A673 (cell line): ENCODE measurements at regions not wholly inside any gene's neighbourhood (a gene's known extent, or its start where the extent isn't known, plus 50 kb on each side); places are given as distances from the start of the nearest gene placed in this dataset.

Experiments
- BruUV-seq: library from RNA; stranded (reverse); fragments of 400-500 nt; replicated peaks from 2 replicates; lab custom pipeline; 2021; lab: Mats Ljungman, UMichigan
- CTCF ChIA-PET: fragments of 300-600 bp; sonication (Branson Sonifier 250); formaldehyde crosslinking; loops from one replicate; lab custom pipeline; 2022; ENCODE audit warnings: antibody characterized with exemption; lab: Charles Lee
- POLR2A ChIA-PET: fragments of 300-600 bp; sonication (Branson Sonifier 250); formaldehyde crosslinking; loops from one replicate; lab custom pipeline; 2022; ENCODE audit warnings: antibody characterized with exemption; ENCODE audit not compliant: low non-redundant PET; lab: Charles Lee
- DNase-seq: peaks from one replicate; pipeline ENCODE4 v3.0.0-alpha.2; 2015; ENCODE audit warnings: low spot score
- H3K27ac ChIP-seq: fragments of 200-600 bp; sonication (generic); 2 replicates; pipeline ENCODE4 v1.5.1; 2016; ENCODE audit warnings: mixed run types, low read depth, mild to moderate bottlenecking, mixed read lengths, antibody characterized with exemption, low read length; ENCODE audit not compliant: poor library complexity, severe bottlenecking
- H3K27me3 ChIP-seq: fragments of 200-600 bp; sonication (generic); replicated peaks from 2 replicates; pipeline ENCODE4 v1.6.1; 2017; ENCODE audit warnings: mixed run types, low read depth, mild to moderate bottlenecking, mixed read lengths, antibody characterized with exemption, low read length; ENCODE audit not compliant: insufficient read depth, poor library complexity
- H3K36me3 ChIP-seq: fragments of 200-600 bp; sonication (generic); 2 replicates; pipeline ENCODE4 v1.6.1; 2016; ENCODE audit warnings: mixed run types, mild to moderate bottlenecking, mixed read lengths, antibody characterized with exemption, low read length; ENCODE audit not compliant: insufficient read depth, poor library complexity, severe bottlenecking
- H3K4me1 ChIP-seq: fragments of 200-600 bp; sonication (generic); 2 replicates; pipeline ENCODE4 v1.6.1; 2017; ENCODE audit warnings: mixed run types, mild to moderate bottlenecking, mixed read lengths, antibody characterized with exemption, low read length; ENCODE audit not compliant: insufficient read depth, poor library complexity, severe bottlenecking
- H3K4me3 ChIP-seq: fragments of 200-600 bp; sonication (generic); 2 replicates; pipeline ENCODE4 v1.5.1; 2016; ENCODE audit warnings: low read depth, mixed run types, mild to moderate bottlenecking, mixed read lengths, low read length; ENCODE audit not compliant: poor library complexity, severe bottlenecking
- H3K9me3 ChIP-seq: fragments of 200-600 bp; sonication (generic); 2 replicates; pipeline ENCODE4 v1.6.1; 2016; ENCODE audit warnings: mixed run types, low read depth, mild to moderate bottlenecking, mixed read lengths, antibody characterized with exemption, low read length; ENCODE audit not compliant: poor library complexity, severe bottlenecking
- EZH2 ChIP-seq: fragments of 200-600 bp; sonication (generic); IDR thresholded peaks from 2 replicates; pipeline ENCODE4 v1.6.1; 2017; ENCODE audit warnings: borderline replicate concordance, low read depth, mild to moderate bottlenecking, mixed read lengths, antibody characterized with exemption, low read length; ENCODE audit not compliant: poor library complexity, severe bottlenecking
- intact Hi-C: fragments of 100-400 bp; cut with micrococcal nuclease; formaldehyde crosslinking; loops from one replicate; pipeline ENCODE4 v1.10.0; 2022; ENCODE audit not compliant: unreplicated experiment
- TF ChIP-seq, protein P1 (sequence below): fragments of 300-800, 200-600 bp; sonication (generic); conservative IDR thresholded peaks from 2 replicates; pipeline ENCODE4 v1.5.1; 2017; ENCODE audit warnings: low read depth, mild to moderate bottlenecking, antibody characterized with exemption, low read length, moderate library complexity, mixed read lengths

DNA sequence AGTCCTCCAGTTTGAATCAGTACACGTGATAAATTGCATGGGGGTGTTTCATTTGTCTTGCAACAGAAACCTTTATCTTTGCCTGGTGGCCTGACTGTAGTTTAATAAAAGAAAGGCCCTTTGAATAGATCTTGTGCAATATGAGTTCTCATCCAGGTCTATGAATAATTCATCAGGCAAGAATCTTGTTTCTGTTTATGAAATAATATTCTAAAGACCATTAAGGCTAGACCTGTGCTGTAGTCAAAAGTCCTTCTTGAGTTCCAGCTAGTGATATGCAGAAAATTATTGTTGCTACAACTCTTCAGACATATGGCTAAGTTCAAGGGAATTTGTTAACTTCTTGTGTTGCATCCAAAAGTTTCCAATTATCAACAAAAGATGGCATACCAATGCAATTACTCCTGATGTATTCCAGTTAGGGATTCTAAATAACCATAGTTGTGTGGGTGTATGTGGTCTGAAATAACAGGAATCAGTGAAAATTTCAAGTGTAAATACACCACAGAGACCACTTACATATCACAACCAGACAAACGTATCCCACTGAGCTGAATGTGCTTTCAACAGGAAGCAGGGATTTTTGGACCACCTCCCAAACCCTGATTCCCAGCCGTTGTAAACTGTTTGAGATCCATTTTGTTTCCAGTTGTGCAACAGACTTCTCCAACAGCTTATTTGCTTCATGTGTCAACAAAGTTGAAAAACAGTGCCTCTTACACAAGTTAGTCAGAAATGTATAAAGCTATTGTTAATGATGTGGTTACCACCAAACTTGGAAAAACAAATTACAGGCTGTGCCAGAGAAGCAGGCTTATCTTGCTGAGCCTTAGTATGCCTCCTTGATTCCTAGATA lies 54.7 kb upstream of the BICC1 start:
- ChIA-PET CTCF (no interaction called here), POLR2A (no interaction called here)
- H3K27ac ChIP-seq = peak overlapping the region; percentile 2
- H3K9me3 ChIP-seq = no peaks in the 10 kb centered on the region
- no peak overlapping the region for H3K4me3 ChIP-seq
- H3K4me1 ChIP-seq = peaks cover 4% of the 10 kb centered on the region
- no peaks in the 10 kb centered on the region for H3K27me3 ChIP-seq
- DNase-seq = peak; percentile 73
- no peaks in the 10 kb centered on the region for H3K36me3 ChIP-seq
- TF ChIP-seq, protein P1, sequence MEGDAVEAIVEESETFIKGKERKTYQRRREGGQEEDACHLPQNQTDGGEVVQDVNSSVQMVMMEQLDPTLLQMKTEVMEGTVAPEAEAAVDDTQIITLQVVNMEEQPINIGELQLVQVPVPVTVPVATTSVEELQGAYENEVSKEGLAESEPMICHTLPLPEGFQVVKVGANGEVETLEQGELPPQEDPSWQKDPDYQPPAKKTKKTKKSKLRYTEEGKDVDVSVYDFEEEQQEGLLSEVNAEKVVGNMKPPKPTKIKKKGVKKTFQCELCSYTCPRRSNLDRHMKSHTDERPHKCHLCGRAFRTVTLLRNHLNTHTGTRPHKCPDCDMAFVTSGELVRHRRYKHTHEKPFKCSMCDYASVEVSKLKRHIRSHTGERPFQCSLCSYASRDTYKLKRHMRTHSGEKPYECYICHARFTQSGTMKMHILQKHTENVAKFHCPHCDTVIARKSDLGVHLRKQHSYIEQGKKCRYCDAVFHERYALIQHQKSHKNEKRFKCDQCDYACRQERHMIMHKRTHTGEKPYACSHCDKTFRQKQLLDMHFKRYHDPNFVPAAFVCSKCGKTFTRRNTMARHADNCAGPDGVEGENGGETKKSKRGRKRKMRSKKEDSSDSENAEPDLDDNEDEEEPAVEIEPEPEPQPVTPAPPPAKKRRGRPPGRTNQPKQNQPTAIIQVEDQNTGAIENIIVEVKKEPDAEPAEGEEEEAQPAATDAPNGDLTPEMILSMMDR = no peak
- no peak for TF ChIP-seq EZH2
- BruUV-seq = no TSS peak
- intact Hi-C loops = no loop called here

DNA sequence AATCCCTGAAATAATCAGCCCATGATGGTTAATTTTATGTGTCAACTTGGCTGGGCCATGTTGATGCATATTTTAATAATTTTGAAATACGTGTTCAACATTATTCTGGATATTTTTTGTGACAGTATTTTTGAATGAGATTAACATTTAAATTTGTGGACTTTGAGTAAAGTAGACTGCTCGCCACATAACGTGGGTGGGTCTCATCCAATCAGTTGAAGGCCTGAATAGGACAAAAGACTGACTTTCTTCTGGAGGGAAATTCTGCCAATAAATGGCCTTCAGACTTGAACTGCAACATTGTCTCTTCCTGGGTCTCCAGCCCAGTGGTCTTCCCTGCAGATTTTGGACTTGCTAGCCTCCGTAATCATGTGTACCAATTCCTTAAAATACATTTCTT lies 53.6 kb upstream of the BICC1 start:
- ChIA-PET CTCF (no interaction called here), POLR2A (no interaction called here)
- BruUV-seq = no TSS peak
- H3K27ac ChIP-seq = no peak overlapping the region
- TF ChIP-seq EZH2 = no peak
- TF ChIP-seq, protein P1 = no peak
- H3K9me3 ChIP-seq = no peaks in the 10 kb centered on the region
- intact Hi-C loops = no loop called here
- peaks cover 4% of the 10 kb centered on the region for H3K4me1 ChIP-seq
- H3K4me3 ChIP-seq = no peak overlapping the region
- H3K36me3 ChIP-seq = no peaks in the 10 kb centered on the region
- H3K27me3 ChIP-seq = no peaks in the 10 kb centered on the region
- no peak for DNase-seq

DNA sequence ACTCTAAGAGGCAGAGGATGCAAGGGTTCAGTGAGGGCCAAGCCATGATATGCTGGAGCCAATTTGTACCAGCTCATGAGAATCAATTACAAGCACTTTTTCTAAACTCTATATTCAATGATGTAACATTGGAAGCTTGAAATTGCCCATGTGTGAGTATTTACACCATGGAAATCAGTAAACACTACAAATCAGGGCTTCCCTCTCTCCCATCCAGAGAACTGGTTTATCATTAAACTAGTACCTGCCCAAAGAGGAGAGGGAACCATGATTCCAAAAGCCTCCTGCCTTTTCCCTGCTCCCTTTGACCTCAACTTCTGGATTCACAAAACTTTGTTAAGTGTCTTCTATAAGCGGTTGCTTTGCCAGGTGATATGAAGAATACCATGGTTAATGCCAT lies 52.5 kb upstream of the BICC1 start:
- intact Hi-C loops = no loop called here
- no peak for DNase-seq
- Histone ChIP-seq H3K9me3 (no peaks in the 10 kb centered on the region), H3K36me3 (no peaks in the 10 kb centered on the region), H3K27me3 (no peaks in the 10 kb centered on the region), H3K4me1 (peaks cover 4% of the 10 kb centered on the region), H3K27ac (no peak overlapping the region), H3K4me3 (no peak overlapping the region)
- no TSS peak for BruUV-seq
- POLR2A ChIA-PET = no interaction called here
- TF ChIP-seq, protein P1 = no peak
- no peak for TF ChIP-seq EZH2
- CTCF ChIA-PET = no interaction called here
